22Rv1 (cell line): ENCODE measurements at regions not wholly inside any gene's neighbourhood (a gene's known extent, or its start where the extent isn't known, plus 50 kb on each side); places are given as distances from the start of the nearest gene placed in this dataset.

Experiments used
- ZFX ChIP-seq: fragments of 450-650 bp; IDR thresholded peaks from 2 replicates; pipeline ENCODE4 v1.6.1; 2017; ENCODE audit warnings: antibody characterized with exemption, borderline replicate concordance
- TF ChIP-seq, protein P1 (sequence below): fragments of 450-650 bp; IDR thresholded peaks from 2 replicates; pipeline ENCODE4 v1.5.1; 2017; ENCODE audit warnings: mild to moderate bottlenecking

DNA sequence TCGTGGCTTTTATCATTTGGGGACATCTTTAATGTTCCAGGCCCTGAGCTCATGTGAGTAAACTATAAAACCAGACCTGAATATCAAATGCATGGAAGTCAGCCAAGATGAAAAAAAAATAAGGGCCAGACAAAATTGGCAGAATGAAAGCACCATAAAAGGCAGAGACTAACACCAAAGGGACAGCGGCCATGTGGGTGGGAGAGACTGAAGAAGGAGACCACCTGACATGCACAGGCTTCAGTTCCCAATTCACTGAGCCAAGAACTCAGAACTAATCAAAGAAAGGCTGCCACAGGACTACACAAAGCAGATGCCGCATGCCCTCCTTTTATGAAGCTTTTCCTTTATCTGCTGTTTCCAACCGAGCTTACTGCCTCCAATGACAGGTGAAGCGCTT, 267.1 kb downstream of the RAD51AP2 start:
- TF ChIP-seq, protein P1, sequence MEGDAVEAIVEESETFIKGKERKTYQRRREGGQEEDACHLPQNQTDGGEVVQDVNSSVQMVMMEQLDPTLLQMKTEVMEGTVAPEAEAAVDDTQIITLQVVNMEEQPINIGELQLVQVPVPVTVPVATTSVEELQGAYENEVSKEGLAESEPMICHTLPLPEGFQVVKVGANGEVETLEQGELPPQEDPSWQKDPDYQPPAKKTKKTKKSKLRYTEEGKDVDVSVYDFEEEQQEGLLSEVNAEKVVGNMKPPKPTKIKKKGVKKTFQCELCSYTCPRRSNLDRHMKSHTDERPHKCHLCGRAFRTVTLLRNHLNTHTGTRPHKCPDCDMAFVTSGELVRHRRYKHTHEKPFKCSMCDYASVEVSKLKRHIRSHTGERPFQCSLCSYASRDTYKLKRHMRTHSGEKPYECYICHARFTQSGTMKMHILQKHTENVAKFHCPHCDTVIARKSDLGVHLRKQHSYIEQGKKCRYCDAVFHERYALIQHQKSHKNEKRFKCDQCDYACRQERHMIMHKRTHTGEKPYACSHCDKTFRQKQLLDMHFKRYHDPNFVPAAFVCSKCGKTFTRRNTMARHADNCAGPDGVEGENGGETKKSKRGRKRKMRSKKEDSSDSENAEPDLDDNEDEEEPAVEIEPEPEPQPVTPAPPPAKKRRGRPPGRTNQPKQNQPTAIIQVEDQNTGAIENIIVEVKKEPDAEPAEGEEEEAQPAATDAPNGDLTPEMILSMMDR: no peak
- no peak for TF ChIP-seq ZFX
